MCF 10A (cell line): ENCODE measurements at regions not wholly inside any gene's neighbourhood (a gene's known extent, or its start where the extent isn't known, plus 50 kb on each side); places are given as distances from the start of the nearest gene placed in this dataset.

Experiments used
- BruUV-seq: library from RNA; stranded (reverse); fragments of 400-500 nt; replicated peaks from 2 replicates; lab custom pipeline; 2021; lab: Mats Ljungman, UMichigan
- CTCF ChIA-PET: fragments of 300-600 bp; sonication (Branson Sonifier 250); formaldehyde crosslinking; extraction: SDS; loops from one replicate; lab custom pipeline; 2021; ENCODE audit warnings: antibody characterized with exemption, inconsistent platforms; lab: Yijun Ruan, JAX
- POLR2A ChIA-PET: fragments of 300-600, 350-650 bp; sonication (Branson Sonifier 250); formaldehyde crosslinking; extraction: SDS; loops from one replicate; lab custom pipeline; 2020; ENCODE audit warnings: antibody characterized with exemption, inconsistent platforms; lab: Yijun Ruan, JAX
- DNase-seq: peaks from one replicate; pipeline ENCODE4 v3.0.0-alpha.2; 2018; ENCODE audit not compliant: unreplicated experiment
- H3K27ac Mint-ChIP-seq: one replicate; pipeline ENCODE4 v1.8.0; 2022; ENCODE audit warnings: mild to moderate bottlenecking, low read depth, mixed read lengths; ENCODE audit not compliant: unreplicated experiment
- H3K27me3 Mint-ChIP-seq: one replicate; pipeline ENCODE4 v1.8.0; 2022; ENCODE audit warnings: mixed read lengths; ENCODE audit not compliant: insufficient read depth, unreplicated experiment
- H3K36me3 Mint-ChIP-seq: one replicate; pipeline ENCODE4 v1.8.0; 2022; ENCODE audit warnings: mild to moderate bottlenecking, moderate library complexity, mixed read lengths; ENCODE audit not compliant: insufficient read depth, unreplicated experiment
- H3K4me1 Mint-ChIP-seq: one replicate; pipeline ENCODE4 v1.8.0; 2022; ENCODE audit warnings: mixed read lengths; ENCODE audit not compliant: insufficient read depth, unreplicated experiment
- H3K4me3 Mint-ChIP-seq: one replicate; pipeline ENCODE4 v1.8.0; 2022; ENCODE audit warnings: mild to moderate bottlenecking, moderate library complexity, mixed read lengths; ENCODE audit not compliant: unreplicated experiment
- H3K9me3 Mint-ChIP-seq: one replicate; pipeline ENCODE4 v1.8.0; 2022; ENCODE audit warnings: mixed read lengths; ENCODE audit not compliant: unreplicated experiment
- intact Hi-C: fragments of 100-400 bp; cut with micrococcal nuclease; formaldehyde crosslinking; loops from 2 replicates; pipeline ENCODE4 v1.14.1; 2022
- TF ChIP-seq, protein P1 (sequence below): fragments of 200-600 bp; IDR thresholded peaks from one replicate; pipeline ENCODE4 v1.8.0; 2022; ENCODE audit warnings: antibody characterized with exemption, mild to moderate bottlenecking; ENCODE audit not compliant: unreplicated experiment

- TF ChIP-seq, protein P1, sequence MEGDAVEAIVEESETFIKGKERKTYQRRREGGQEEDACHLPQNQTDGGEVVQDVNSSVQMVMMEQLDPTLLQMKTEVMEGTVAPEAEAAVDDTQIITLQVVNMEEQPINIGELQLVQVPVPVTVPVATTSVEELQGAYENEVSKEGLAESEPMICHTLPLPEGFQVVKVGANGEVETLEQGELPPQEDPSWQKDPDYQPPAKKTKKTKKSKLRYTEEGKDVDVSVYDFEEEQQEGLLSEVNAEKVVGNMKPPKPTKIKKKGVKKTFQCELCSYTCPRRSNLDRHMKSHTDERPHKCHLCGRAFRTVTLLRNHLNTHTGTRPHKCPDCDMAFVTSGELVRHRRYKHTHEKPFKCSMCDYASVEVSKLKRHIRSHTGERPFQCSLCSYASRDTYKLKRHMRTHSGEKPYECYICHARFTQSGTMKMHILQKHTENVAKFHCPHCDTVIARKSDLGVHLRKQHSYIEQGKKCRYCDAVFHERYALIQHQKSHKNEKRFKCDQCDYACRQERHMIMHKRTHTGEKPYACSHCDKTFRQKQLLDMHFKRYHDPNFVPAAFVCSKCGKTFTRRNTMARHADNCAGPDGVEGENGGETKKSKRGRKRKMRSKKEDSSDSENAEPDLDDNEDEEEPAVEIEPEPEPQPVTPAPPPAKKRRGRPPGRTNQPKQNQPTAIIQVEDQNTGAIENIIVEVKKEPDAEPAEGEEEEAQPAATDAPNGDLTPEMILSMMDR = no peak
- ChIA-PET CTCF (interaction anchor here (0.7 kb wide), 3 partner anchors 8 to 234 kb away, joined by 4 to 5 read pairs (median 4); no protein-coding TSS in a partner anchor), POLR2A (interaction anchor here (0.5 to 0.7 kb wide), 2 partner anchors 142 to 512 kb away, joined by 3 read pairs; no protein-coding TSS in a partner anchor)
- no peak for DNase-seq
- Mint-ChIP-seq H3K36me3 (peaks cover 4% of the 10 kb centered on the region), H3K4me1 (no peaks in the 10 kb centered on the region), H3K27ac (no peak overlapping the region), H3K9me3 (no peaks in the 10 kb centered on the region), H3K27me3 (no peaks in the 10 kb centered on the region), H3K4me3 (no peak overlapping the region)
- intact Hi-C loops = no loop called here
- BruUV-seq = no TSS peak
These were observed 258.9 kb upstream of the PCDH9 start for GRCh38 chr13:67489016-67489415.

DNA sequence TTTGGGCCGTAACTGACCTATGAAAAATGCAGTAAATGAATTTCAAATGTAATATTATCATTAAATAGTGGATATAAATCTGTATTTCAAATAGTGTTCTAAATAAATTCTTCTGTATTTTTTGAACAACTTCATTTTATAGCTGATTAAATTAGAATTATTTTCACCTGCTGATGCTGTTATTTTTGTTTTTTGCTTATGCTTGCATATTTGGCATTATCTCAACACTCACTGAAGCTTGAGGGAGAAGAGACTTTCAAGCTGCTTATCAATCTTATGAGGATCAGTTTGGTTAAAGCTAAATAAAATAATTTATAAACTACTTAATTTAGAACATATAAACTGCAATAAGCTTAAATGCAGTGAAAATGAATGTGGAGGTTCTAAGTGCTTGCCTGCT, 251.3 kb upstream of the PCDH9 start:
- H3K4me1 Mint-ChIP-seq = no peaks in the 10 kb centered on the region
- peaks cover 8% of the 10 kb centered on the region for H3K9me3 Mint-ChIP-seq
- BruUV-seq = no TSS peak
- no peaks in the 10 kb centered on the region for H3K27me3 Mint-ChIP-seq
- TF ChIP-seq, protein P1 = no peak
- POLR2A ChIA-PET = interaction anchor here (0.7 kb wide), 1 partner anchor 1308 kb away, joined by 5 read pairs; no protein-coding TSS in a partner anchor
- no peaks in the 10 kb centered on the region for H3K36me3 Mint-ChIP-seq
- intact Hi-C loops = no loop called here
- H3K4me3 Mint-ChIP-seq = no peak overlapping the region
- CTCF ChIA-PET = interaction anchor here (0.6 to 0.8 kb wide), 3 partner anchors 8 to 230 kb away, joined by 3 to 4 read pairs (median 4); no protein-coding TSS in a partner anchor
- no peak overlapping the region for H3K27ac Mint-ChIP-seq
- no peak for DNase-seq

GRCh38 chr13:67474115-67474514, 244.0 kb upstream of the PCDH9 start:
- Mint-ChIP-seq H3K36me3 (no peaks in the 10 kb centered on the region), H3K4me3 (no peak overlapping the region), H3K27ac (no peak overlapping the region), H3K9me3 (peaks cover 4% of the 10 kb centered on the region), H3K27me3 (no peaks in the 10 kb centered on the region), H3K4me1 (no peaks in the 10 kb centered on the region)
- TF ChIP-seq, protein P1 = no peak
- POLR2A ChIA-PET = interaction anchor here (0.7 kb wide), 1 partner anchor 61 kb away, joined by 3 read pairs; no protein-coding TSS in a partner anchor
- intact Hi-C loops = no loop called here
- no peak for DNase-seq
- CTCF ChIA-PET = no interaction called here
- BruUV-seq = no TSS peak

- H3K4me1 Mint-ChIP-seq = peaks cover 7% of the 10 kb centered on the region
- intact Hi-C loops = no loop called here
- POLR2A ChIA-PET = no interaction called here
- no TSS peak for BruUV-seq
- CTCF ChIA-PET = no interaction called here
- H3K9me3 Mint-ChIP-seq = peaks cover 17% of the 10 kb centered on the region
- no peak overlapping the region for H3K4me3 Mint-ChIP-seq
- no peaks in the 10 kb centered on the region for H3K36me3 Mint-ChIP-seq
- no peak overlapping the region for H3K27ac Mint-ChIP-seq
- no peaks in the 10 kb centered on the region for H3K27me3 Mint-ChIP-seq
- no peak for DNase-seq
- TF ChIP-seq, protein P1 = no peak
These were observed 239.5 kb upstream of the PCDH9 start for GRCh38 chr13:67469623-67470022.
